ENCODE measurements at regions not wholly inside any gene's neighbourhood (a gene's known extent, or its start where the extent isn't known, plus 50 kb on each side); places are given as distances from the start of the nearest gene placed in this dataset.

GRCh38 chr18:40930211-40930882, 1024.7 kb upstream of the PIK3C3 start:
- DNase-seq = no peak

- DNase-seq = no peak
These were observed 1025.6 kb upstream of the PIK3C3 start for GRCh38 chr18:40929399-40929798.

GRCh38 chr18:40926679-40927078, 1028.4 kb upstream of the PIK3C3 start:
- DNase-seq = no peak

- DNase-seq = no peak
These were observed 1029.9 kb upstream of the PIK3C3 start for GRCh38 chr18:40925071-40925541.

GRCh38 chr18:40921845-40922629, 1033.0 kb upstream of the PIK3C3 start:
- no peak for DNase-seq

- DNase-seq = no peak
These were observed 1038.0 kb upstream of the PIK3C3 start for GRCh38 chr18:40917056-40917455.

- no peak for DNase-seq
These were observed 1039.3 kb upstream of the PIK3C3 start for GRCh38 chr18:40915724-40916123.

GRCh38 chr18:40911582-40912254, 1043.3 kb upstream of the PIK3C3 start:
- no peak for DNase-seq

GRCh38 chr18:40911041-40911440, 1044.0 kb upstream of the PIK3C3 start:
- DNase-seq = no peak

- no peak for DNase-seq
These were observed 1047.2 kb upstream of the PIK3C3 start for GRCh38 chr18:40907842-40908241.

- no peak for DNase-seq
These were observed 1050.7 kb upstream of the PIK3C3 start for GRCh38 chr18:40904295-40904694.

GRCh38 chr18:40902436-40902835, 1052.6 kb upstream of the PIK3C3 start:
- no peak for DNase-seq

GRCh38 chr18:40897884-40898283, 1057.2 kb upstream of the PIK3C3 start:
- no peak for DNase-seq

GRCh38 chr18:40883271-40883670, 1071.8 kb upstream of the PIK3C3 start:
- DNase-seq = no peak

- DNase-seq = no peak
These were observed 1072.6 kb upstream of the PIK3C3 start for GRCh38 chr18:40882468-40882867.

- DNase-seq = no peak
These were observed 1076.7 kb upstream of the PIK3C3 start for GRCh38 chr18:40878371-40878770.

GRCh38 chr18:40877096-40877495, 1077.9 kb upstream of the PIK3C3 start:
- no peak for DNase-seq

GRCh38 chr18:40875101-40875615, 1079.9 kb upstream of the PIK3C3 start:
- no peak for DNase-seq

- DNase-seq = no peak
These were observed 1080.8 kb upstream of the PIK3C3 start for GRCh38 chr18:40874233-40874632.

- no peak for DNase-seq
These were observed 1086.8 kb upstream of the PIK3C3 start for GRCh38 chr18:40868110-40868858.

GRCh38 chr18:40867459-40867858, 1087.6 kb upstream of the PIK3C3 start:
- DNase-seq = no peak

GRCh38 chr18:40866968-40867367, 1088.1 kb upstream of the PIK3C3 start:
- no peak for DNase-seq
